PC-3 (cell line): ENCODE measurements at regions not wholly inside any gene's neighbourhood (a gene's known extent, or its start where the extent isn't known, plus 50 kb on each side); places are given as distances from the start of the nearest gene placed in this dataset.

ENCODE experiments used
- ATAC-seq: fragments of 200-7000 bp; cut with Tn5 transposase; 2 replicates; pipeline ENCODE4 v1.9.1; 2020; ENCODE audit warnings: mild to moderate bottlenecking, moderate library complexity
- BruUV-seq: library from RNA; stranded (reverse); fragments of 400-500 nt; replicated peaks from 2 replicates; lab custom pipeline; 2021; lab: Mats Ljungman, UMichigan
- CTCF ChIA-PET: fragments of 300-600 bp; sonication (Branson Sonifier 250); formaldehyde crosslinking; loops from one replicate; lab custom pipeline; 2022; ENCODE audit warnings: antibody characterized with exemption; lab: Charles Lee
- POLR2A ChIA-PET: fragments of 300-600 bp; sonication (Branson Sonifier 250); formaldehyde crosslinking; loops from one replicate; lab custom pipeline; 2022; ENCODE audit warnings: antibody characterized with exemption; ENCODE audit not compliant: unreplicated experiment; lab: Charles Lee
- DNase-seq: peaks from one replicate; pipeline ENCODE4 v3.0.0-alpha.2; 2015
- H2AFZ ChIP-seq: fragments of 300-600 bp; sonication (generic); 2 replicates; pipeline ENCODE4 v1.6.0; 2016; ENCODE audit warnings: antibody characterized with exemption, low read length
- H3F3A ChIP-seq: fragments of 300-600 bp; sonication (generic); one replicate; pipeline ENCODE4 v1.6.0; 2017; ENCODE audit warnings: antibody characterized with exemption, low read length, control low read depth, mild to moderate bottlenecking; ENCODE audit not compliant: unreplicated experiment
- H3K27ac ChIP-seq: fragments of 300-600 bp; sonication (generic); 2 replicates; pipeline ENCODE4 v1.5.1; 2016; ENCODE audit warnings: mild to moderate bottlenecking, low read length
- H3K27me3 ChIP-seq: fragments of 300-600 bp; sonication (generic); 2 replicates; pipeline ENCODE4 v1.6.1; 2016; ENCODE audit warnings: low read length, mixed read lengths
- H3K36me3 ChIP-seq: fragments of 300-600 bp; sonication (generic); 2 replicates; pipeline ENCODE4 v1.6.1; 2016; ENCODE audit warnings: low read depth, mixed run types, low read length, mixed read lengths
- H3K4me1 ChIP-seq: fragments of 300-600 bp; sonication (generic); 2 replicates; pipeline ENCODE4 v1.5.1; 2016; ENCODE audit warnings: low read length; ENCODE audit not compliant: insufficient read depth
- H3K4me2 ChIP-seq: fragments of 300-600 bp; sonication (generic); 2 replicates; pipeline ENCODE4 v1.6.0; 2016; ENCODE audit warnings: low read length
- H3K4me3 ChIP-seq: fragments of 300-600 bp; sonication (generic); 2 replicates; pipeline ENCODE4 v1.5.1; 2016; ENCODE audit warnings: mild to moderate bottlenecking, low read length, mixed read lengths
- H3K79me2 ChIP-seq: fragments of 300-600 bp; sonication (generic); 2 replicates; pipeline ENCODE4 v1.6.1; 2017; ENCODE audit warnings: low read length, mixed read lengths
- H3K9ac ChIP-seq: fragments of 300-600 bp; sonication (generic); 2 replicates; pipeline ENCODE4 v1.6.0; 2016; ENCODE audit warnings: mild to moderate bottlenecking, low read length
- H3K9me2 ChIP-seq: fragments of 300-600 bp; sonication (generic); replicated peaks from 2 replicates; pipeline ENCODE4 v1.6.1; 2016; ENCODE audit warnings: mixed run types, low read length, mixed read lengths
- H3K9me3 ChIP-seq: fragments of 300-600 bp; sonication (generic); 2 replicates; pipeline ENCODE4 v1.6.1; 2016; ENCODE audit warnings: low read length, mixed read lengths
- H4K20me1 ChIP-seq: fragments of 300-600 bp; sonication (generic); 2 replicates; pipeline ENCODE4 v1.6.1; 2016; ENCODE audit warnings: low read length, mixed read lengths
- EZH2 ChIP-seq: fragments of 300-600 bp; sonication (generic); IDR thresholded peaks from one replicate; pipeline ENCODE4 v1.6.1; 2017; ENCODE audit warnings: antibody characterized with exemption, mild to moderate bottlenecking, low read length; ENCODE audit not compliant: unreplicated experiment
- EZH2phosphoT487 ChIP-seq: fragments of 300-600 bp; sonication (generic); IDR thresholded peaks from 2 replicates; pipeline ENCODE4 v1.6.1; 2018; ENCODE audit warnings: mild to moderate bottlenecking, antibody characterized with exemption, low read length, borderline replicate concordance
- intact Hi-C: fragments of 100-400 bp; cut with micrococcal nuclease; formaldehyde crosslinking; loops from 2 replicates; pipeline ENCODE4 v1.9.0; 2023
- TF ChIP-seq, protein P1 (sequence below): fragments of 300-600 bp; sonication (generic); conservative IDR thresholded peaks from 2 replicates; pipeline ENCODE4 v1.5.1; 2017; ENCODE audit warnings: antibody characterized with exemption, low read depth, mild to moderate bottlenecking, low read length

GRCh38 chr5:92822183-92822582 lies 758.8 kb downstream of the NR2F1-AS1 start:
- H2AFZ ChIP-seq: no peak overlapping the region
- H3K27ac ChIP-seq: no peak overlapping the region
- CTCF ChIA-PET: no interaction called here
- H3K9ac ChIP-seq: no peak overlapping the region
- no peaks in the 10 kb centered on the region for H3K36me3 ChIP-seq
- no peaks in the 10 kb centered on the region for H3K9me2 ChIP-seq
- POLR2A ChIA-PET: no interaction called here
- peaks cover 8% of the 10 kb centered on the region for H3K4me1 ChIP-seq
- no peaks in the 10 kb centered on the region for H3F3A ChIP-seq
- H3K4me3 ChIP-seq: no peak overlapping the region
- ATAC-seq: no peak
- no peak overlapping the region for H3K4me2 ChIP-seq
- H3K79me2 ChIP-seq: no peaks in the 10 kb centered on the region
- no peak for DNase-seq
- no peaks in the 10 kb centered on the region for H3K9me3 ChIP-seq
- BruUV-seq: no TSS peak
- no peaks in the 10 kb centered on the region for H4K20me1 ChIP-seq
- TF ChIP-seq, protein P1, sequence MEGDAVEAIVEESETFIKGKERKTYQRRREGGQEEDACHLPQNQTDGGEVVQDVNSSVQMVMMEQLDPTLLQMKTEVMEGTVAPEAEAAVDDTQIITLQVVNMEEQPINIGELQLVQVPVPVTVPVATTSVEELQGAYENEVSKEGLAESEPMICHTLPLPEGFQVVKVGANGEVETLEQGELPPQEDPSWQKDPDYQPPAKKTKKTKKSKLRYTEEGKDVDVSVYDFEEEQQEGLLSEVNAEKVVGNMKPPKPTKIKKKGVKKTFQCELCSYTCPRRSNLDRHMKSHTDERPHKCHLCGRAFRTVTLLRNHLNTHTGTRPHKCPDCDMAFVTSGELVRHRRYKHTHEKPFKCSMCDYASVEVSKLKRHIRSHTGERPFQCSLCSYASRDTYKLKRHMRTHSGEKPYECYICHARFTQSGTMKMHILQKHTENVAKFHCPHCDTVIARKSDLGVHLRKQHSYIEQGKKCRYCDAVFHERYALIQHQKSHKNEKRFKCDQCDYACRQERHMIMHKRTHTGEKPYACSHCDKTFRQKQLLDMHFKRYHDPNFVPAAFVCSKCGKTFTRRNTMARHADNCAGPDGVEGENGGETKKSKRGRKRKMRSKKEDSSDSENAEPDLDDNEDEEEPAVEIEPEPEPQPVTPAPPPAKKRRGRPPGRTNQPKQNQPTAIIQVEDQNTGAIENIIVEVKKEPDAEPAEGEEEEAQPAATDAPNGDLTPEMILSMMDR: no peak
- no peak for TF ChIP-seq EZH2
- TF ChIP-seq EZH2phosphoT487: no peak
- intact Hi-C loops: no loop called here
- no peaks in the 10 kb centered on the region for H3K27me3 ChIP-seq

DNA sequence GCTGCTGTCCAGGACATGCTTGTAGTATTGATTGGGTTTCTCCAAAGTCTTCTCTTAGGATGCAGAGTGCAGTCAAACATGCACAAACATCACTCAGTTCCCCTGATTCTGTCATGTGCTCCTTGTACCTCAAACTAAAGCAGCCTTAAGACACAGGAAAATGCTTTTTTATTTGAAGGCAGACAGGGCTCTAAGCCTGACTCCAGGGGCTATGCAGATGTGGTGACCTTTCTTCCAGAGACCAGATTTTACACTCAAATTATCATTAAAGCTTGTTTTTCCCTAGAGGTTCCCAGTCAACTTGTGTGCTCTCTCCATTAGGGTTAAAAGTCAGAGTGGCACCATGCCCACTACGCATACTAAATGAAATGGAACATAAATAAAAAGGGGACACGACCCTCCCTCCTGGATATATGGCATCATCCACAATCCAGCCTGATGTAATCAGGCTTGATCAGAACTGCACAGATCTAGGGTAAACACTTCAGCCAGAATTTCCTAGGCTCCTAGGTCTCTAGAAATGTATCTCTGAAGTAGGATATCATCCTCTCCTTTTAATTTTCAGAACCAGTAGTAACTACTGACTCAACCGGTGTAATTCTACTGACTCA lies 771.1 kb downstream of the NR2F1-AS1 start:
- Histone ChIP-seq H2AFZ (no peak overlapping the region), H3K9me3 (no peaks in the 10 kb centered on the region), H3K36me3 (no peaks in the 10 kb centered on the region), H3K27me3 (no peaks in the 10 kb centered on the region), H3K9me2 (no peaks in the 10 kb centered on the region), H3K9ac (no peak overlapping the region), H3K4me3 (no peak overlapping the region), H4K20me1 (no peaks in the 10 kb centered on the region), H3K79me2 (no peaks in the 10 kb centered on the region), H3F3A (no peaks in the 10 kb centered on the region), H3K27ac (no peak overlapping the region), H3K4me2 (no peak overlapping the region), H3K4me1 (no peaks in the 10 kb centered on the region)
- CTCF ChIA-PET: no interaction called here
- ATAC-seq (no peak), DNase-seq (no peak)
- intact Hi-C loops: no loop called here
- POLR2A ChIA-PET: no interaction called here
- no peak for TF ChIP-seq EZH2phosphoT487
- TF ChIP-seq, protein P1: no peak
- no peak for TF ChIP-seq EZH2
- BruUV-seq: no TSS peak

- Histone ChIP-seq H3K27ac (no peak overlapping the region), H3K4me3 (no peak overlapping the region), H3K4me1 (no peaks in the 10 kb centered on the region), H4K20me1 (no peaks in the 10 kb centered on the region), H3K9me3 (no peaks in the 10 kb centered on the region), H3K4me2 (no peak overlapping the region), H3K36me3 (no peaks in the 10 kb centered on the region), H3F3A (no peaks in the 10 kb centered on the region), H3K9me2 (no peaks in the 10 kb centered on the region), H3K79me2 (no peaks in the 10 kb centered on the region), H2AFZ (no peak overlapping the region), H3K9ac (no peak overlapping the region), H3K27me3 (no peaks in the 10 kb centered on the region)
- ChIA-PET POLR2A (no interaction called here), CTCF (no interaction called here)
- DNase-seq: no peak
- intact Hi-C loops: no loop called here
- TF ChIP-seq EZH2: no peak
- TF ChIP-seq, protein P1: no peak
- TF ChIP-seq EZH2phosphoT487: no peak
- BruUV-seq: no TSS peak
- no peak for ATAC-seq
Measured at GRCh38 chr5:92808474-92808873, 772.5 kb downstream of the NR2F1-AS1 start.
